ENCODE measurements at regions not wholly inside any gene's neighbourhood (a gene's known extent, or its start where the extent isn't known, plus 50 kb on each side); places are given as distances from the start of the nearest gene placed in this dataset.

GRCh38 chr10:71094712-71095390 lies 117.5 kb upstream of the UNC5B start:
- TF ChIP-seq CTCF (IDR thresholded peaks at IDR 0.05; ENCODE audit: low read length) (no peak), EZH2 (IDR thresholded peaks at IDR 0.05; ENCODE audit: borderline replicate concordance, low read length) (no peak)
